GM12891 (cell line): ENCODE measurements at regions not wholly inside any gene's neighbourhood (a gene's known extent, or its start where the extent isn't known, plus 50 kb on each side); places are given as distances from the start of the nearest gene placed in this dataset.

Experiments used
- POLR2A ChIP-seq: IDR thresholded peaks from 2 replicates; pipeline ENCODE4 v1.6.1; 2011; ENCODE audit warnings: low read depth, low read length, control low read depth
- POLR2AphosphoS5 ChIP-seq: IDR thresholded peaks from 2 replicates; pipeline ENCODE4 v1.6.1; 2011; ENCODE audit warnings: low read depth, low read length, control low read depth
- TAF1 ChIP-seq: IDR thresholded peaks from 2 replicates; pipeline ENCODE4 v1.6.1; 2011; ENCODE audit warnings: low read depth, low read length, control low read depth

- TF ChIP-seq POLR2A (no peak), POLR2AphosphoS5 (no peak), TAF1 (no peak)
These were observed 255.3 kb downstream of the EPM2A start for GRCh38 chr6:145480024-145480423.
